AG09319 (cell line): ENCODE measurements at regions not wholly inside any gene's neighbourhood (a gene's known extent, or its start where the extent isn't known, plus 50 kb on each side); places are given as distances from the start of the nearest gene placed in this dataset.

ENCODE experiments used
- DNase-seq: peaks from one replicate; pipeline ENCODE4 v3.0.0-alpha.2; 2010; ENCODE audit warnings: low read depth; ENCODE audit errors: extremely low read depth
- CTCF ChIP-seq: IDR thresholded peaks from 2 replicates; pipeline ENCODE4 v1.5.1; 2011; ENCODE audit warnings: low read depth, mild to moderate bottlenecking, inconsistent platforms, low read length, moderate library complexity

GRCh38 chr3:90102146-90102545 lies 994.7 kb downstream of the EPHA3 start:
- no peak for DNase-seq
- no peak for TF ChIP-seq CTCF

DNA sequence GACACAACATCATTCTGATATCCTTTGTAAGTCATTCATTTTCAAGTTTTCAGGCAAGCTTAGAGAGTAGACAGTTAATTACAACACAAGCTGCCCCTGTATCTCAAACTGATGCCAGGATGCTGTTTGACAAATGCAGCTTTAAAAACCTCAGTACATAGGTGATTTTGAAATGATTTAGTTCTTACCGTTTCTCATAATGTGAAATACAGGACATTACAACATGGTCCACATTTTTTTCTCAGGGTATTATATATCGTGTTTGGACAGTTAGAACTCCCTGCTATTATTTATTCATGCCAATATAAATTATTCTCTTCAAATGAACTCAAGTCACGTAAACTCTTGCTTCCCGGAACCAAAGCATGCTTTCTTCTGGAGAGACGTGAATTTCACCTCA lies 1013.9 kb downstream of the EPHA3 start:
- no peak for TF ChIP-seq CTCF
- DNase-seq, result no peak

- DNase-seq, result no peak
- no peak for TF ChIP-seq CTCF
Measured at GRCh38 chr3:90128391-90128790, 1021.0 kb downstream of the EPHA3 start.

DNA sequence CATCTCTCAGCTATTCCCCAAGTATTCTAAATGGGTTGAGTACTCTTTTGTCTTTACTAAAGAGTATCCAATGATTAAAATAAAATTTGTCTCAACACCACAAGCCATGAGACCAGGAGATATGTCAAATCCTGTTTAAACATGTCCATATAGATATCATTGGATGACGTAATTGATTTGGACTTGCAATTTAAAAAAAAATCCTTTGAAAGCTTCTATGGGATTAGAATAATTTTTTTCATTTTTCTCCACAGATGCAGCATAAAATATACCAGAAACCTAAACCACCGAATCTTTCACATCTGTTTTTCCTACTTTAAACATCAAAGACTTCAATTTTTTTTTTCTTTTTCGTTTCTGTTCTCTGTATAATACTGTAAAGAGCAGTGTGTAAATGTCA lies 1022.3 kb downstream of the EPHA3 start:
- TF ChIP-seq CTCF, result no peak

GRCh38 chr3:90132197-90132596 lies 1024.8 kb downstream of the EPHA3 start:
- no peak for DNase-seq
- no peak for TF ChIP-seq CTCF

More for the DNA sequence above, 1022.3 kb downstream of the EPHA3 start:
- DNase-seq, result no peak

DNA sequence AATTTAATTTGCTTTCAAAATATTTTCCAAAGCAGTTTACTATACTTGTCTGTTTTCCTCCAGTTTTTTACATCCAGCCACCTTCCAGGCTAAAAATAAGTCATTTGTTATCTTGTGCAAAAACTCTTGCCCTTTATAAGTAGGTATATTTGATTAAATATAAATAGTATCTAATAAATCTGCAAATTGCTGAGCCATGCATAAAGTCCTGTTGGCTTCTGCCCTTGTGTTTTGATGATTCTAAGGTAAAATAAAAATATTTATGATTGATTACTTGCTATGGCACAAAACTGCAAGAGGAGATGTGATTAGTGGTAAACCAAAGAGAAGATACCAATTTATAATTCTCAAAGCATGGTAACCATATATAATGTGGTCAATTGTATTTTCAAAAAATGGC lies 1026.7 kb downstream of the EPHA3 start:
- DNase-seq, result no peak
- no peak for TF ChIP-seq CTCF

DNA sequence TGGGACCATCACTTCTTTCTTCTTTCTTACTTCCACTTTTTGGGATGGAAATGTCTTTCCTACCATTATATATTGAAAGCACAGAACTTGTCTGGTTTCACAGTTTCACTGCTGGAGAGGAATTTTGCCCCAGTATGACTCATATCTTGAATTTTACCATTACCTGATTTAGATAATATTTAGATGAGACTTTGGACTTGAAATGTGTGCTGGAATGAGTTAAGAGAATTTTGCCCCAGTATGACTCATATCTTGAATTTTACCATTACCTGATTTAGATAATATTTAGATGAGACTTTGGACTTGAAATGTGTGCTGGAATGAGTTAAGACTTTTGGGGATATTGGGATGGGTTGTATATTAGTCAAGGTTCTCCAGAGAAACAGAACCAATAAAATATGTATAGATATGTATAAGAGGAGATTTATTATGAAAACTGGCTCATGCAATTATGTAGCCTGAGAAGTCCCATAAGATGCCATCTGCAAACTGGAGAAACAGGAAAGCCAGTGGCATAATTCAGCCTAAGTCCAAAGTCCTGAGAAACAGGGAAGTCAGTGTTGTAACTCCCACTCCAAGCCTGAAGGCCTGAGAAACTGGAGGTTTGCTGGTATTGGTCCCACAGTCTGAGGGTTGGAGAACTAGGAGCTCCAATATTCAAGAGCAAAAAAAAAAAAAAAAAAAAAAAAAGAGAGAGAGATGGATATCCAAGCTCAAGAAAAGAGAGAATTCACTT lies 1029.2 kb downstream of the EPHA3 start:
- TF ChIP-seq CTCF, result no peak
- no peak for DNase-seq
